ENCODE measurements at regions not wholly inside any gene's neighbourhood (a gene's known extent, or its start where the extent isn't known, plus 50 kb on each side); places are given as distances from the start of the nearest gene placed in this dataset.

DNA sequence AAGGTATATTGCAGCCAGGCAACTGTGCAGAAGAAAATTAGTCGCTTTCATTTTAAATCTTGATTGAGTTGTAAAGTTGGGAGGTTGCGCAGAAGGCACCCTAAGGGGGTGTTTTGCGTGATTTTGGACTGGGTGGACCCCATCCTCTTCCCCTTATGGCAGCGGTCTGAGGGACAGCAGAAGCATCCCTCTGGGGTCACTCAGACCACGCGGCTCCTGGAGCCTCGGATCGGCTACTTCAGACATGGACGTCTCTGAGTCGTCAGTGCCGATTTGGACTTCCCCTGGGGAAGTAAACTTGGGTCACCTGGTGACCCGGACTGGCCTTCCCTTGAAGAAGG is 639.0 kb upstream of the DPP6 start:
- no peaks in the 10 kb centered on the region for H3K9me3 ChIP-seq (ENCODE audit: low read length)
- H3K4me3 ChIP-seq (ENCODE audit: low read depth, low read length, poor library complexity, severe bottlenecking): no peak overlapping the region
- no peak overlapping the region for H2AFZ ChIP-seq (ENCODE audit: low read length)
- no peak overlapping the region for H3K4me2 ChIP-seq (ENCODE audit: low read length)
- H3K4me1 ChIP-seq (ENCODE audit: insufficient read depth, low read length, poor library complexity, severe bottlenecking): no peaks in the 10 kb centered on the region
- no peaks in the 10 kb centered on the region for H3K36me3 ChIP-seq (ENCODE audit: insufficient read depth, low read length)
- no peaks in the 10 kb centered on the region for H3K79me2 ChIP-seq (ENCODE audit: insufficient read depth, low read depth, low read length)
- no peak for TF ChIP-seq EZH2phosphoT487 (IDR thresholded peaks at IDR 0.05; ENCODE audit: borderline replicate concordance, low read depth, low read length)
- TF ChIP-seq, protein P1, sequence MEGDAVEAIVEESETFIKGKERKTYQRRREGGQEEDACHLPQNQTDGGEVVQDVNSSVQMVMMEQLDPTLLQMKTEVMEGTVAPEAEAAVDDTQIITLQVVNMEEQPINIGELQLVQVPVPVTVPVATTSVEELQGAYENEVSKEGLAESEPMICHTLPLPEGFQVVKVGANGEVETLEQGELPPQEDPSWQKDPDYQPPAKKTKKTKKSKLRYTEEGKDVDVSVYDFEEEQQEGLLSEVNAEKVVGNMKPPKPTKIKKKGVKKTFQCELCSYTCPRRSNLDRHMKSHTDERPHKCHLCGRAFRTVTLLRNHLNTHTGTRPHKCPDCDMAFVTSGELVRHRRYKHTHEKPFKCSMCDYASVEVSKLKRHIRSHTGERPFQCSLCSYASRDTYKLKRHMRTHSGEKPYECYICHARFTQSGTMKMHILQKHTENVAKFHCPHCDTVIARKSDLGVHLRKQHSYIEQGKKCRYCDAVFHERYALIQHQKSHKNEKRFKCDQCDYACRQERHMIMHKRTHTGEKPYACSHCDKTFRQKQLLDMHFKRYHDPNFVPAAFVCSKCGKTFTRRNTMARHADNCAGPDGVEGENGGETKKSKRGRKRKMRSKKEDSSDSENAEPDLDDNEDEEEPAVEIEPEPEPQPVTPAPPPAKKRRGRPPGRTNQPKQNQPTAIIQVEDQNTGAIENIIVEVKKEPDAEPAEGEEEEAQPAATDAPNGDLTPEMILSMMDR (conservative IDR thresholded peaks at IDR 0.05; ENCODE audit: low read length): no peak
- H3K9me2 ChIP-seq (ENCODE audit: insufficient read depth, low read length): no peaks in the 10 kb centered on the region
- DNase-seq (ENCODE audit: low spot score): no peak
- intact Hi-C loops (cut with micrococcal nuclease; ENCODE audit: unreplicated experiment): no loop called here
- no TSS peak for BruUV-seq (replicated peaks)
- CTCF ChIA-PET (ENCODE audit: unreplicated experiment): no interaction called here
- POLR2A ChIA-PET: no interaction called here
- H3K27ac ChIP-seq (ENCODE audit: low read depth, low read length, poor library complexity, severe bottlenecking): no peak overlapping the region
- H4K20me1 ChIP-seq (ENCODE audit: insufficient read depth, low read length): no peaks in the 10 kb centered on the region

DNA sequence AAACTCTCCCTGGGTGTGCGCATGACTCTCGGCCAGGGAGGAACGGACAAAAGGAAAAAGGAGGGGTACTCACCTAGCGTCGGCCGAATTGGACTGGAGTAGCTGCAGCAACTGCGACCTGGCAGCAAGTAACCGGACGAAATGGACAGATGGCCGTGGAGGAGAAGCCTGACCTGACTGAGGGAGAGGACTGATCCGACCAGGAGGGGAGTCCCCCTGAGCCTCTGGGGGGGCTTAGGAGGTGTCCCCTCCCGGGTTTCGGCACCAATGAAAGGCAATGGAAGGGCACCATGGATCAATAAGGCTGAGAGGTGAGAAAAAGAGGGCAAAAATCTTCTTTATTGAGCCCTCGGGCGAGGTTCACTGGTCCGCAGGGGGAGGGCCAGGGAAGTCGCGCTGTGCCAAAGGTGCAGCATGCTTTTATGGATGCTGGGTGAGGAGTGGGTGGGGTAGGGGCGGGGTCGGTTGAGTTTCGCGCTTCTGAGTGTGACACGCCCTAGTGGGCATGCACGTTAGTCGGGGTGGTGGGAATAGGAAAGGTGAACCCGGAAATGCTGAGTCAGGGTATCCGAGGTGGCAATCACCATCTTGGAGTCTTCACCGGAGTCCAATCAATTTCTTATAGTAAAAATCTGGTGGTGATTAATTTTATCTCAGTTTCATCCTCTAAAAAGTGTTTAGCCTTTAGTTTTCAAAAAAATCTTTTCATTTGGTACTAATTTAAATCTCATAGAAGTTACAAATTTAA is 638.5 kb upstream of the DPP6 start:
- H3K79me2 ChIP-seq (ENCODE audit: insufficient read depth, low read depth, low read length): no peaks in the 10 kb centered on the region
- CTCF ChIA-PET (ENCODE audit: unreplicated experiment): no interaction called here
- H4K20me1 ChIP-seq (ENCODE audit: insufficient read depth, low read length): no peaks in the 10 kb centered on the region
- no peaks in the 10 kb centered on the region for H3K9me3 ChIP-seq (ENCODE audit: low read length)
- intact Hi-C loops (cut with micrococcal nuclease; ENCODE audit: unreplicated experiment): no loop called here
- POLR2A ChIA-PET: no interaction called here
- no peak overlapping the region for H3K27ac ChIP-seq (ENCODE audit: low read depth, low read length, poor library complexity, severe bottlenecking)
- H2AFZ ChIP-seq (ENCODE audit: low read length): no peak overlapping the region
- no peak overlapping the region for H3K4me2 ChIP-seq (ENCODE audit: low read length)
- no peaks in the 10 kb centered on the region for H3K9me2 ChIP-seq (ENCODE audit: insufficient read depth, low read length)
- H3K4me1 ChIP-seq (ENCODE audit: insufficient read depth, low read length, poor library complexity, severe bottlenecking): no peaks in the 10 kb centered on the region
- BruUV-seq (replicated peaks): no TSS peak
- H3K4me3 ChIP-seq (ENCODE audit: low read depth, low read length, poor library complexity, severe bottlenecking): no peak overlapping the region
- no peaks in the 10 kb centered on the region for H3K36me3 ChIP-seq (ENCODE audit: insufficient read depth, low read length)
- no peak for TF ChIP-seq EZH2phosphoT487 (IDR thresholded peaks at IDR 0.05; ENCODE audit: borderline replicate concordance, low read depth, low read length)
- TF ChIP-seq, protein P1 (conservative IDR thresholded peaks at IDR 0.05; ENCODE audit: low read length): no peak
- DNase-seq (ENCODE audit: low spot score): no peak

DNA sequence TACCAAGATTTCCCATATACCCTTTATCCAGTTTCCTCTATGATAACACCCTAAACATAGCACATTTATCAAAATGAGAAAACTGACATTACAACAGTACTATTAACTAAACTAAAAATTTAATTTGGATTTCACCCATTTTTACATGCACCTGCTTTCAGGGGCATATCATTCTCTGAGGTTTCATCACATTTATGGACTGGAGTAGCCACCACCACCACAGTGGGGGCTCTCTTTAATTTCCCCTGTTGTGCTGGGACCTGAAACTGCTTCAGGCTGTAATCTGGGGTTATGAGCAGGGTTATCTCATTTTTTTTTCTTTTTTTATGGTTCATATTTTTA is 637.9 kb upstream of the DPP6 start:
- Histone ChIP-seq H3K4me2 (ENCODE audit: low read length) (no peak overlapping the region), H4K20me1 (ENCODE audit: insufficient read depth, low read length) (no peaks in the 10 kb centered on the region), H3K9me2 (ENCODE audit: insufficient read depth, low read length) (no peaks in the 10 kb centered on the region), H2AFZ (ENCODE audit: low read length) (no peak overlapping the region), H3K4me1 (ENCODE audit: insufficient read depth, low read length, poor library complexity, severe bottlenecking) (no peaks in the 10 kb centered on the region), H3K27ac (ENCODE audit: low read depth, low read length, poor library complexity, severe bottlenecking) (no peak overlapping the region), H3K79me2 (ENCODE audit: insufficient read depth, low read depth, low read length) (no peaks in the 10 kb centered on the region), H3K9me3 (ENCODE audit: low read length) (no peaks in the 10 kb centered on the region), H3K36me3 (ENCODE audit: insufficient read depth, low read length) (no peaks in the 10 kb centered on the region), H3K4me3 (ENCODE audit: low read depth, low read length, poor library complexity, severe bottlenecking) (no peak overlapping the region)
- no peak for DNase-seq (ENCODE audit: low spot score)
- ChIA-PET POLR2A (no interaction called here), CTCF (ENCODE audit: unreplicated experiment) (no interaction called here)
- TF ChIP-seq, protein P1 (conservative IDR thresholded peaks at IDR 0.05; ENCODE audit: low read length): no peak
- TF ChIP-seq EZH2phosphoT487 (IDR thresholded peaks at IDR 0.05; ENCODE audit: borderline replicate concordance, low read depth, low read length): no peak
- intact Hi-C loops (cut with micrococcal nuclease; ENCODE audit: unreplicated experiment): no loop called here
- no TSS peak for BruUV-seq (replicated peaks)
